A204.1 (cell line): ENCODE measurements at regions not wholly inside any gene's neighbourhood (a gene's known extent, or its start where the extent isn't known, plus 50 kb on each side); places are given as distances from the start of the nearest gene placed in this dataset.

Experiments used
- FAIRE-seq: peaks from 2 replicates; lab custom pipeline; 2012; peaks lifted over from hg19 to GRCh38; lab: Jason Lieb, UNC

- no peak for FAIRE-seq
Measured at GRCh38 chr12:127241072-127241817, 1025.7 kb upstream of the TMEM132C start.

GRCh38 chr12:127245009-127245408 lies 1022.0 kb upstream of the TMEM132C start:
- FAIRE-seq = no peak

GRCh38 chr12:127245437-127245836 lies 1021.5 kb upstream of the TMEM132C start:
- FAIRE-seq = no peak

- no peak for FAIRE-seq
Measured at GRCh38 chr12:127247937-127248336, 1019.0 kb upstream of the TMEM132C start.

- FAIRE-seq = no peak
Measured at GRCh38 chr12:127249428-127249827, 1017.5 kb upstream of the TMEM132C start.

GRCh38 chr12:127253797-127254327 lies 1013.1 kb upstream of the TMEM132C start:
- no peak for FAIRE-seq

GRCh38 chr12:127254420-127254955 lies 1012.5 kb upstream of the TMEM132C start:
- no peak for FAIRE-seq

GRCh38 chr12:127257366-127257935 lies 1009.5 kb upstream of the TMEM132C start:
- FAIRE-seq = no peak

GRCh38 chr12:127260531-127260930 lies 1006.4 kb upstream of the TMEM132C start:
- no peak for FAIRE-seq

- no peak for FAIRE-seq
Measured at GRCh38 chr12:127260999-127261398, 1006.0 kb upstream of the TMEM132C start.

GRCh38 chr12:127262615-127263014 lies 1004.4 kb upstream of the TMEM132C start:
- FAIRE-seq = no peak

GRCh38 chr12:127263621-127264020 lies 1003.3 kb upstream of the TMEM132C start:
- FAIRE-seq = no peak

- FAIRE-seq = no peak
Measured at GRCh38 chr12:127267128-127267527, 999.8 kb upstream of the TMEM132C start.

- no peak for FAIRE-seq
Measured at GRCh38 chr12:127268213-127268612, 998.8 kb upstream of the TMEM132C start.

- FAIRE-seq = no peak
Measured at GRCh38 chr12:127268706-127269425, 998.1 kb upstream of the TMEM132C start.

GRCh38 chr12:127270193-127270592 lies 996.8 kb upstream of the TMEM132C start:
- FAIRE-seq = no peak

GRCh38 chr12:127271776-127272175 lies 995.2 kb upstream of the TMEM132C start:
- no peak for FAIRE-seq

GRCh38 chr12:127272864-127273263 lies 994.1 kb upstream of the TMEM132C start:
- no peak for FAIRE-seq

- no peak for FAIRE-seq
Measured at GRCh38 chr12:127273626-127274025, 993.3 kb upstream of the TMEM132C start.

- FAIRE-seq = no peak
Measured at GRCh38 chr12:127275416-127275815, 991.6 kb upstream of the TMEM132C start.

GRCh38 chr12:127277882-127278281 lies 989.1 kb upstream of the TMEM132C start:
- FAIRE-seq = no peak

GRCh38 chr12:127278351-127278750 lies 988.6 kb upstream of the TMEM132C start:
- FAIRE-seq = no peak
